Activated T-cell treated with anti-CD3 and anti-CD28 coated beads, Interleukin-2, amount 50 U/mL, for 24 hours (primary cell): ENCODE measurements at regions not wholly inside any gene's neighbourhood (a gene's known extent, or its start where the extent isn't known, plus 50 kb on each side); places are given as distances from the start of the nearest gene placed in this dataset.

Source experiments
- DNase-seq: peaks from one replicate; pipeline ENCODE4 v3.0.0-alpha.2; 2020
- H3K27ac Mint-ChIP-seq: 2 replicates; pipeline ENCODE4 v1.8.0; 2020; ENCODE audit warnings: mild to moderate bottlenecking, mixed read lengths
- H3K27me3 Mint-ChIP-seq: 2 replicates; pipeline ENCODE4 v1.8.0; 2020; ENCODE audit warnings: mixed read lengths
- H3K36me3 Mint-ChIP-seq: 2 replicates; pipeline ENCODE4 v1.8.0; 2020; ENCODE audit warnings: low read depth, mixed read lengths
- H3K4me1 Mint-ChIP-seq: 2 replicates; pipeline ENCODE4 v1.8.0; 2020; ENCODE audit warnings: low read depth, mixed read lengths
- H3K4me3 Mint-ChIP-seq: 2 replicates; pipeline ENCODE4 v1.8.0; 2020; ENCODE audit warnings: mild to moderate bottlenecking, moderate library complexity, mixed read lengths
- H3K9me3 Mint-ChIP-seq: 2 replicates; pipeline ENCODE4 v1.8.0; 2020; ENCODE audit warnings: mixed read lengths

- Mint-ChIP-seq H3K27me3 (no peaks in the 10 kb centered on the region), H3K4me3 (no peak overlapping the region), H3K4me1 (peaks cover 24% of the 10 kb centered on the region), H3K36me3 (no peaks in the 10 kb centered on the region), H3K9me3 (peaks cover 2% of the 10 kb centered on the region), H3K27ac (no peak overlapping the region)
- no peak for DNase-seq
Observed at GRCh38 chr18:38572554-38573111, 1007.0 kb upstream of the CELF4 start.

GRCh38 chr18:38571651-38572050, 1006.1 kb upstream of the CELF4 start:
- Mint-ChIP-seq H3K36me3 (no peaks in the 10 kb centered on the region), H3K4me1 (peaks cover 16% of the 10 kb centered on the region), H3K27me3 (no peaks in the 10 kb centered on the region), H3K27ac (no peak overlapping the region), H3K9me3 (peaks cover 2% of the 10 kb centered on the region), H3K4me3 (no peak overlapping the region)
- DNase-seq: no peak

- no peaks in the 10 kb centered on the region for H3K27me3 Mint-ChIP-seq
- H3K9me3 Mint-ChIP-seq: peaks cover 4% of the 10 kb centered on the region
- H3K36me3 Mint-ChIP-seq: no peaks in the 10 kb centered on the region
- no peak for DNase-seq
- H3K4me3 Mint-ChIP-seq: no peak overlapping the region
- H3K4me1 Mint-ChIP-seq: peaks cover 7% of the 10 kb centered on the region
- H3K27ac Mint-ChIP-seq: no peak overlapping the region
Observed at GRCh38 chr18:38565513-38565912, 999.9 kb upstream of the CELF4 start.

- H3K4me3 Mint-ChIP-seq: no peak overlapping the region
- no peak for DNase-seq
- H3K27ac Mint-ChIP-seq: no peak overlapping the region
- peaks cover 7% of the 10 kb centered on the region for H3K4me1 Mint-ChIP-seq
- no peaks in the 10 kb centered on the region for H3K36me3 Mint-ChIP-seq
- H3K9me3 Mint-ChIP-seq: peaks cover 4% of the 10 kb centered on the region
- no peaks in the 10 kb centered on the region for H3K27me3 Mint-ChIP-seq
Observed at GRCh38 chr18:38563396-38563980, 997.9 kb upstream of the CELF4 start.

- H3K4me3 Mint-ChIP-seq: no peak overlapping the region
- no peaks in the 10 kb centered on the region for H3K4me1 Mint-ChIP-seq
- DNase-seq: no peak
- H3K27ac Mint-ChIP-seq: no peak overlapping the region
- H3K27me3 Mint-ChIP-seq: no peaks in the 10 kb centered on the region
- no peaks in the 10 kb centered on the region for H3K9me3 Mint-ChIP-seq
- H3K36me3 Mint-ChIP-seq: no peaks in the 10 kb centered on the region
Observed at GRCh38 chr18:38557006-38557405, 991.4 kb upstream of the CELF4 start.

- Mint-ChIP-seq H3K27me3 (no peaks in the 10 kb centered on the region), H3K9me3 (no peaks in the 10 kb centered on the region), H3K27ac (no peak overlapping the region), H3K4me3 (no peak overlapping the region), H3K4me1 (no peaks in the 10 kb centered on the region), H3K36me3 (no peaks in the 10 kb centered on the region)
- DNase-seq: no peak
Observed at GRCh38 chr18:38552732-38553321, 987.2 kb upstream of the CELF4 start.

GRCh38 chr18:38551881-38552280, 986.3 kb upstream of the CELF4 start:
- Mint-ChIP-seq H3K36me3 (no peaks in the 10 kb centered on the region), H3K27me3 (no peaks in the 10 kb centered on the region), H3K9me3 (no peaks in the 10 kb centered on the region), H3K4me3 (no peak overlapping the region), H3K27ac (no peak overlapping the region), H3K4me1 (peaks cover under 1% of the 10 kb centered on the region)
- DNase-seq: no peak

GRCh38 chr18:38545071-38545470, 979.5 kb upstream of the CELF4 start:
- H3K4me1 Mint-ChIP-seq: peaks cover 2% of the 10 kb centered on the region
- H3K9me3 Mint-ChIP-seq: peaks cover 2% of the 10 kb centered on the region
- DNase-seq: no peak
- no peaks in the 10 kb centered on the region for H3K27me3 Mint-ChIP-seq
- H3K27ac Mint-ChIP-seq: no peak overlapping the region
- H3K4me3 Mint-ChIP-seq: no peak overlapping the region
- no peaks in the 10 kb centered on the region for H3K36me3 Mint-ChIP-seq

- Mint-ChIP-seq H3K27me3 (no peaks in the 10 kb centered on the region), H3K27ac (no peak overlapping the region)
Observed at GRCh38 chr18:38539856-38540255, 974.3 kb upstream of the CELF4 start.

GRCh38 chr18:38539371-38539770, 973.8 kb upstream of the CELF4 start:
- Mint-ChIP-seq H3K27ac (no peak overlapping the region), H3K4me3 (no peak overlapping the region), H3K9me3 (peaks cover 13% of the 10 kb centered on the region), H3K4me1 (no peaks in the 10 kb centered on the region), H3K27me3 (no peaks in the 10 kb centered on the region), H3K36me3 (no peaks in the 10 kb centered on the region)
- no peak for DNase-seq

More at GRCh38 chr18:38539856-38540255, 974.3 kb upstream of the CELF4 start:
- peaks cover 13% of the 10 kb centered on the region for H3K9me3 Mint-ChIP-seq
- H3K4me1 Mint-ChIP-seq: no peaks in the 10 kb centered on the region
- no peak for DNase-seq
- no peaks in the 10 kb centered on the region for H3K36me3 Mint-ChIP-seq
- H3K4me3 Mint-ChIP-seq: no peak overlapping the region

- no peak overlapping the region for H3K27ac Mint-ChIP-seq
- peaks cover 23% of the 10 kb centered on the region for H3K9me3 Mint-ChIP-seq
- H3K4me1 Mint-ChIP-seq: no peaks in the 10 kb centered on the region
- no peak for DNase-seq
- H3K36me3 Mint-ChIP-seq: no peaks in the 10 kb centered on the region
- H3K27me3 Mint-ChIP-seq: no peaks in the 10 kb centered on the region
- no peak overlapping the region for H3K4me3 Mint-ChIP-seq
Observed at GRCh38 chr18:38534073-38534472, 968.5 kb upstream of the CELF4 start.

GRCh38 chr18:38526922-38527321, 961.3 kb upstream of the CELF4 start:
- no peaks in the 10 kb centered on the region for H3K27me3 Mint-ChIP-seq
- no peaks in the 10 kb centered on the region for H3K9me3 Mint-ChIP-seq
- no peak overlapping the region for H3K4me3 Mint-ChIP-seq
- no peak overlapping the region for H3K27ac Mint-ChIP-seq
- DNase-seq: no peak
- H3K36me3 Mint-ChIP-seq: no peaks in the 10 kb centered on the region
- no peaks in the 10 kb centered on the region for H3K4me1 Mint-ChIP-seq

GRCh38 chr18:38525039-38525438, 959.4 kb upstream of the CELF4 start:
- Mint-ChIP-seq H3K9me3 (no peaks in the 10 kb centered on the region), H3K27me3 (no peaks in the 10 kb centered on the region), H3K4me1 (no peaks in the 10 kb centered on the region), H3K27ac (no peak overlapping the region), H3K4me3 (no peak overlapping the region), H3K36me3 (no peaks in the 10 kb centered on the region)
- DNase-seq: no peak

- Mint-ChIP-seq H3K36me3 (no peaks in the 10 kb centered on the region), H3K4me1 (no peaks in the 10 kb centered on the region), H3K4me3 (no peak overlapping the region), H3K27me3 (no peaks in the 10 kb centered on the region), H3K27ac (no peak overlapping the region), H3K9me3 (peaks cover 2% of the 10 kb centered on the region)
- DNase-seq: no peak
Observed at GRCh38 chr18:38520786-38521185, 955.2 kb upstream of the CELF4 start.

GRCh38 chr18:38502539-38502938, 936.9 kb upstream of the CELF4 start:
- Mint-ChIP-seq H3K4me3 (no peak overlapping the region), H3K27ac (no peak overlapping the region), H3K4me1 (no peaks in the 10 kb centered on the region), H3K27me3 (no peaks in the 10 kb centered on the region), H3K9me3 (peaks cover 7% of the 10 kb centered on the region), H3K36me3 (no peaks in the 10 kb centered on the region)
- DNase-seq: no peak
